ENCODE measurements at regions not wholly inside any gene's neighbourhood (a gene's known extent, or its start where the extent isn't known, plus 50 kb on each side); places are given as distances from the start of the nearest gene placed in this dataset.

GRCh38 chr21:23712166-23712565 is 1895.1 kb downstream of the MRPL39 start:
- Mint-ChIP-seq H3K4me3 (no peak overlapping the region), H3K4me1 (no peaks in the 10 kb centered on the region), H3K27me3 (peaks cover 0 to 1% of the 10 kb centered on the region in 2 donors), H3K27ac (no peak overlapping the region), H3K36me3 (no peaks in the 10 kb centered on the region), H3K9me3 (peaks cover 0 to 5% (median 0%) of the 10 kb centered on the region in 8 donors)
- POLR2A ChIA-PET (ENCODE audit: partially characterized antibody) = no interaction called here
- Histone ChIP-seq H3K4me1 (ENCODE audit: insufficient read depth, low read length) (no peaks in the 10 kb centered on the region), H3K36me3 (ENCODE audit: insufficient read depth, low read length) (no peaks in the 10 kb centered on the region), H3K4me3 (ENCODE audit: low read length in 2 of 2) (no peak overlapping the region), H3K9me3 (ENCODE audit: control insufficient read depth in 1 of 2, low read length in 2 of 2) (no peaks in the 10 kb centered on the region), H3K27ac (ENCODE audit: low read depth, low read length) (no peak overlapping the region), H3K27me3 (ENCODE audit: insufficient read depth, low read length) (no peaks in the 10 kb centered on the region)
- CTCF ChIA-PET (ENCODE audit: partially characterized antibody) = interaction anchor here (1.5 kb wide), 1 partner anchor 10 kb away, joined by 3 read pairs; no protein-coding TSS in a partner anchor
- no peak for DNase-seq
- intact Hi-C loops (cut with micrococcal nuclease) = no loop called here

- Mint-ChIP-seq H3K9me3 (peaks cover 0 to 7% (median 3%) of the 10 kb centered on the region in 8 donors), H3K27me3 (no peaks in the 10 kb centered on the region), H3K36me3 (no peaks in the 10 kb centered on the region), H3K4me3 (no peak overlapping the region), H3K27ac (no peak overlapping the region), H3K4me1 (no peaks in the 10 kb centered on the region)
- H3K27ac ChIP-seq (ENCODE audit: low read depth, low read length) = no peak overlapping the region
- no peaks in the 10 kb centered on the region for H3K36me3 ChIP-seq (ENCODE audit: insufficient read depth, low read length)
- H3K4me3 ChIP-seq (ENCODE audit: low read length in 2 of 2) = no peak overlapping the region
- ChIA-PET POLR2A (ENCODE audit: partially characterized antibody) (no interaction called here), CTCF (ENCODE audit: partially characterized antibody) (no interaction called here)
- no peaks in the 10 kb centered on the region for H3K27me3 ChIP-seq (ENCODE audit: insufficient read depth, low read length)
- H3K9me3 ChIP-seq (ENCODE audit: control insufficient read depth in 1 of 2, low read length in 2 of 2) = no peaks in the 10 kb centered on the region
- no peak for DNase-seq
- intact Hi-C loops (cut with micrococcal nuclease) = no loop called here
- H3K4me1 ChIP-seq (ENCODE audit: insufficient read depth, low read length) = no peaks in the 10 kb centered on the region
Observed at GRCh38 chr21:23706431-23706830, 1900.8 kb downstream of the MRPL39 start.

- H3K4me3 Mint-ChIP-seq = no peak overlapping the region
- no peak for DNase-seq
- H3K36me3 Mint-ChIP-seq = no peaks in the 10 kb centered on the region
- intact Hi-C loops (cut with micrococcal nuclease) = no loop called here
- no peaks in the 10 kb centered on the region for H3K4me1 Mint-ChIP-seq
- peaks cover 0 to 28% (median 9%) of the 10 kb centered on the region in 8 donors for H3K9me3 Mint-ChIP-seq
- Histone ChIP-seq H3K27me3 (ENCODE audit: insufficient read depth, low read length) (no peaks in the 10 kb centered on the region), H3K9me3 (ENCODE audit: control insufficient read depth in 1 of 2, low read length in 2 of 2) (no peaks in the 10 kb centered on the region), H3K4me3 (ENCODE audit: low read length in 2 of 2) (no peak overlapping the region), H3K36me3 (ENCODE audit: insufficient read depth, low read length) (no peaks in the 10 kb centered on the region), H3K27ac (ENCODE audit: low read depth, low read length) (no peak overlapping the region), H3K4me1 (ENCODE audit: insufficient read depth, low read length) (no peaks in the 10 kb centered on the region)
- peaks cover 0 to 2% of the 10 kb centered on the region in 2 donors for H3K27me3 Mint-ChIP-seq
- H3K27ac Mint-ChIP-seq = no peak overlapping the region
- CTCF ChIA-PET (ENCODE audit: partially characterized antibody) = no interaction called here
- POLR2A ChIA-PET (ENCODE audit: partially characterized antibody) = no interaction called here
Observed at GRCh38 chr21:23699402-23699801, 1907.9 kb downstream of the MRPL39 start.

- POLR2A ChIA-PET (ENCODE audit: partially characterized antibody) = no interaction called here
- no peaks in the 10 kb centered on the region for H3K36me3 ChIP-seq (ENCODE audit: insufficient read depth, low read length)
- H3K4me3 ChIP-seq (ENCODE audit: low read length in 2 of 2) = no peak overlapping the region
- intact Hi-C loops (cut with micrococcal nuclease) = no loop called here
- no peaks in the 10 kb centered on the region for H3K27me3 ChIP-seq (ENCODE audit: insufficient read depth, low read length)
- H3K4me1 ChIP-seq (ENCODE audit: insufficient read depth, low read length) = no peaks in the 10 kb centered on the region
- Mint-ChIP-seq H3K27me3 (peaks cover 0 to 2% of the 10 kb centered on the region in 2 donors), H3K36me3 (no peaks in the 10 kb centered on the region), H3K4me1 (no peaks in the 10 kb centered on the region), H3K27ac (no peak overlapping the region), H3K9me3 (peaks cover 0 to 28% (median 9%) of the 10 kb centered on the region in 8 donors), H3K4me3 (no peak overlapping the region)
- DNase-seq = no peak
- no peaks in the 10 kb centered on the region for H3K9me3 ChIP-seq (ENCODE audit: control insufficient read depth in 1 of 2, low read length in 2 of 2)
- no peak overlapping the region for H3K27ac ChIP-seq (ENCODE audit: low read depth, low read length)
- CTCF ChIA-PET (ENCODE audit: partially characterized antibody) = no interaction called here
Observed at GRCh38 chr21:23698619-23699018, 1908.7 kb downstream of the MRPL39 start.

GRCh38 chr21:23695443-23695842 is 1911.8 kb downstream of the MRPL39 start:
- POLR2A ChIA-PET (ENCODE audit: partially characterized antibody) = no interaction called here
- CTCF ChIA-PET (ENCODE audit: partially characterized antibody) = no interaction called here
- DNase-seq = no peak
- Mint-ChIP-seq H3K27me3 (peaks cover 0 to 2% of the 10 kb centered on the region in 2 donors), H3K27ac (no peak overlapping the region), H3K4me3 (no peak overlapping the region), H3K9me3 (peaks cover 2 to 21% (median 8%) of the 10 kb centered on the region in 8 donors), H3K36me3 (no peaks in the 10 kb centered on the region), H3K4me1 (no peaks in the 10 kb centered on the region)
- no peaks in the 10 kb centered on the region for H3K9me3 ChIP-seq (ENCODE audit: control insufficient read depth in 1 of 2, low read length in 2 of 2)
- H3K4me1 ChIP-seq (ENCODE audit: insufficient read depth, low read length) = no peaks in the 10 kb centered on the region
- no peaks in the 10 kb centered on the region for H3K36me3 ChIP-seq (ENCODE audit: insufficient read depth, low read length)
- no peak overlapping the region for H3K27ac ChIP-seq (ENCODE audit: low read depth, low read length)
- H3K4me3 ChIP-seq (ENCODE audit: low read length in 2 of 2) = no peak overlapping the region
- H3K27me3 ChIP-seq (ENCODE audit: insufficient read depth, low read length) = no peaks in the 10 kb centered on the region
- intact Hi-C loops (cut with micrococcal nuclease) = no loop called here

GRCh38 chr21:23694390-23694789 is 1912.9 kb downstream of the MRPL39 start:
- H3K9me3 Mint-ChIP-seq = peaks cover 2 to 13% (median 4%) of the 10 kb centered on the region in 8 donors
- no peaks in the 10 kb centered on the region for H3K4me1 ChIP-seq (ENCODE audit: insufficient read depth, low read length)
- H3K4me3 ChIP-seq (ENCODE audit: low read length in 2 of 2) = no peak overlapping the region
- no peak overlapping the region for H3K27ac ChIP-seq (ENCODE audit: low read depth, low read length)
- H3K27me3 Mint-ChIP-seq = peaks cover 0 to 1% of the 10 kb centered on the region in 2 donors
- H3K4me1 Mint-ChIP-seq = no peaks in the 10 kb centered on the region
- ChIA-PET CTCF (ENCODE audit: partially characterized antibody) (no interaction called here), POLR2A (ENCODE audit: partially characterized antibody) (no interaction called here)
- H3K27ac Mint-ChIP-seq = no peak overlapping the region
- intact Hi-C loops (cut with micrococcal nuclease) = no loop called here
- no peaks in the 10 kb centered on the region for H3K36me3 Mint-ChIP-seq
- DNase-seq = no peak
- no peak overlapping the region for H3K4me3 Mint-ChIP-seq
- H3K36me3 ChIP-seq (ENCODE audit: insufficient read depth, low read length) = no peaks in the 10 kb centered on the region
- H3K9me3 ChIP-seq (ENCODE audit: control insufficient read depth in 1 of 2, low read length in 2 of 2) = no peaks in the 10 kb centered on the region
- no peaks in the 10 kb centered on the region for H3K27me3 ChIP-seq (ENCODE audit: insufficient read depth, low read length)

- Histone ChIP-seq H3K27me3 (ENCODE audit: insufficient read depth, low read length) (no peaks in the 10 kb centered on the region), H3K9me3 (ENCODE audit: control insufficient read depth in 1 of 2, low read length in 2 of 2) (no peaks in the 10 kb centered on the region), H3K36me3 (ENCODE audit: insufficient read depth, low read length) (no peaks in the 10 kb centered on the region), H3K27ac (ENCODE audit: low read depth, low read length) (no peak overlapping the region), H3K4me3 (ENCODE audit: low read length in 2 of 2) (no peak overlapping the region), H3K4me1 (ENCODE audit: insufficient read depth, low read length) (no peaks in the 10 kb centered on the region)
- ChIA-PET POLR2A (ENCODE audit: partially characterized antibody) (no interaction called here), CTCF (ENCODE audit: partially characterized antibody) (no interaction called here)
- Mint-ChIP-seq H3K27ac (no peak overlapping the region), H3K36me3 (no peaks in the 10 kb centered on the region), H3K27me3 (no peaks in the 10 kb centered on the region), H3K4me1 (no peaks in the 10 kb centered on the region), H3K9me3 (peaks cover 0 to 4% (median 2%) of the 10 kb centered on the region in 8 donors), H3K4me3 (no peak overlapping the region)
- DNase-seq = no peak
- intact Hi-C loops (cut with micrococcal nuclease) = no loop called here
Observed at GRCh38 chr21:23690316-23690715, 1917.0 kb downstream of the MRPL39 start.

Data from CD4-positive, alpha-beta memory T cell (primary cell).